Neuronal stem cell (in vitro differentiated cells): ENCODE measurements at regions not wholly inside any gene's neighbourhood (a gene's known extent, or its start where the extent isn't known, plus 50 kb on each side); places are given as distances from the start of the nearest gene placed in this dataset.

Source experiments
- DNase-seq: peaks from one replicate; pipeline ENCODE4 v3.0.0-alpha.2; 2013; ENCODE audit warnings: low spot score
- H2AFZ ChIP-seq: one replicate; pipeline ENCODE4 v1.6.1; 2013; ENCODE audit warnings: mild to moderate bottlenecking, low read length, inconsistent platforms
- H2AK5ac ChIP-seq: 2 replicates; pipeline ENCODE4 v1.6.1; 2013; ENCODE audit warnings: low read depth, mild to moderate bottlenecking, inconsistent platforms, low read length, moderate library complexity, mixed read lengths
- H2BK120ac ChIP-seq: 2 replicates; pipeline ENCODE4 v1.6.1; 2013; ENCODE audit warnings: low read depth, mild to moderate bottlenecking, inconsistent platforms, low read length, moderate library complexity, mixed read lengths
- H2BK12ac ChIP-seq: one replicate; pipeline ENCODE4 v1.6.1; 2013; ENCODE audit warnings: low read length, inconsistent platforms
- H2BK15ac ChIP-seq: 2 replicates; pipeline ENCODE4 v1.6.1; 2013; ENCODE audit warnings: mild to moderate bottlenecking, low read length, inconsistent platforms, mixed read lengths
- H2BK5ac ChIP-seq: one replicate; pipeline ENCODE4 v1.6.1; 2013; ENCODE audit warnings: inconsistent platforms, mild to moderate bottlenecking, low read length, moderate library complexity
- H3K14ac ChIP-seq: one replicate; pipeline ENCODE4 v1.6.1; 2013; ENCODE audit warnings: low read length, inconsistent platforms
- H3K18ac ChIP-seq: 2 replicates; pipeline ENCODE4 v1.6.1; 2013; ENCODE audit warnings: low read length, inconsistent platforms
- H3K23ac ChIP-seq: 2 replicates; pipeline ENCODE4 v1.6.1; 2013; ENCODE audit warnings: low read depth, mild to moderate bottlenecking, mixed read lengths, low read length, inconsistent platforms; ENCODE audit not compliant: poor library complexity
- H3K27ac ChIP-seq: replicated peaks from 3 replicates; pipeline ENCODE4 v1.5.1; 2013; ENCODE audit warnings: low read length, inconsistent platforms
- H3K27me3 ChIP-seq, 3 experiments: 2 replicates each; pipeline ENCODE4 v1.6.1; 2013; ENCODE audit warnings: low read length in 3 of 3, mild to moderate bottlenecking in 2 of 3, inconsistent platforms in 1 of 3, low read depth in 1 of 3, mixed read lengths in 1 of 3, moderate library complexity in 1 of 3; ENCODE audit not compliant: control insufficient read depth in 3 of 3, insufficient read depth in 3 of 3
- H3K36me3 ChIP-seq, 2 donors: replicated peaks in 1 of 2; 2 replicates each; pipeline ENCODE4 v1.6.1; 2013; ENCODE audit warnings: low read length in 2 of 2; ENCODE audit not compliant: control insufficient read depth in 2 of 2, insufficient read depth in 2 of 2
- H3K4ac ChIP-seq: 2 replicates; pipeline ENCODE4 v1.6.1; 2013; ENCODE audit warnings: inconsistent platforms, mild to moderate bottlenecking, low read length, moderate library complexity
- H3K4me1 ChIP-seq, 2 donors: 1 replicate in 1 of 2; 2 replicates in 1 of 2; pipeline ENCODE4 v1.6.1; 2013; ENCODE audit warnings: low read length in 2 of 2, low read depth in 1 of 2; ENCODE audit not compliant: control insufficient read depth in 2 of 2, insufficient read depth in 1 of 2
- H3K4me2 ChIP-seq: one replicate; pipeline ENCODE4 v1.6.1; 2013; ENCODE audit warnings: mild to moderate bottlenecking, low read length, inconsistent platforms; ENCODE audit not compliant: insufficient read depth, poor library complexity, severe bottlenecking
- H3K4me3 ChIP-seq, 2 donors: 2 replicates each; pipeline ENCODE4 v1.5.1; 2013; ENCODE audit warnings: low read length in 2 of 2, mild to moderate bottlenecking in 2 of 2, inconsistent platforms in 1 of 2, moderate library complexity in 1 of 2
- H3K79me1 ChIP-seq: one replicate; pipeline ENCODE4 v1.6.1; 2013; ENCODE audit warnings: low read depth, mild to moderate bottlenecking, inconsistent platforms, low read length, moderate library complexity
- H3K9ac ChIP-seq: one replicate; pipeline ENCODE4 v1.6.1; 2013; ENCODE audit warnings: mild to moderate bottlenecking, low read depth, low read length, inconsistent platforms; ENCODE audit not compliant: poor library complexity
- H3K9me3 ChIP-seq, 2 donors: replicated peaks in 1 of 2; 2 replicates each; pipeline versions ENCODE3 to v1.6.1; 2013; ENCODE audit warnings: low read length in 2 of 2, mild to moderate bottlenecking in 2 of 2, inconsistent platforms in 1 of 2, low read depth in 1 of 2, mixed read lengths in 1 of 2, moderate library complexity in 1 of 2; ENCODE audit not compliant: control insufficient read depth in 2 of 2, insufficient read depth in 1 of 2
- H4K8ac ChIP-seq: one replicate; pipeline ENCODE4 v1.6.1; 2013; ENCODE audit warnings: low read depth, mild to moderate bottlenecking, inconsistent platforms, low read length, moderate library complexity
- H4K91ac ChIP-seq: one replicate; pipeline ENCODE4 v1.6.1; 2013; ENCODE audit warnings: low read length, low read depth, mild to moderate bottlenecking, inconsistent platforms; ENCODE audit not compliant: poor library complexity
- WGBS, 2 donors: extraction: QIAGEN DNeasy Blood & Tissue Kit; methylation state at CpG; one replicate each; pipeline ENCODE4 v1.1.7; 2013; ENCODE audit warnings: missing lambda C conversion rate in 2 of 2, mixed read lengths in 1 of 2; ENCODE audit not compliant: insufficient read length in 2 of 2, insufficient replicate concordance in 1 of 2; ENCODE audit errors: extremely low coverage in 2 of 2; 5-methylcytosine and 5-hydroxymethylcytosine counted together

DNA sequence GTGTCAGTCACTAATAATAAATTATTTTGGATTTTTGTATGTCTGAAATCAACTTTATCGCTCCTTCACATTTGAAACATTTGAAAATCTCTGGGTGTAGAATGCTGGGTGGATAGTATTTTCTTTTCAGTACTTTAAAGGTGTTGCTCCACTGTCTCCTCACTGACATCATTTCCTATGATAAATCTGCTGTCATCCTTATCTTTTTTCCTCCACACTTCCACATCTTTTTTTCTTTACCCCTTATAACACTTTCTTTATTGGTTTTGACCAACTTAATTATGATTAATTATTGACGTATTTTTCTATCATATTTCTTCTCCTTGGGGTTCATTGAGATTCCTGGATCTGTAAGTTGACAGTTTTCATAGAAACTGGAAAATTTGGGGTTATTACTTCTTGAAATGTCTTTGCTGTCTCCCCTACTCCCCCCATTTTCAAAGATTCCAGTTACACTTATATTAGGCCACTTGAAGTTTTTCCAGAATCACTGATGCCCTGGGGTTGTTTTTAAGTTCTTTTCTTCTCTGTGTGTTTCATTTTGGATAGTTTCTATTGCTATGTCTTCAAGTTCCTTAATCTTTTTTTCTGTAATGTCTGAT lies 177.5 kb upstream of the DIO3 start:
- WGBS, 2 donors = 100% methylated on average over 1 of the region's 2 CpGs; no CpG with 5 or more reads in 1 of the 2 donors
- no peak overlapping the region for H3K4me2 ChIP-seq

GRCh38 chr14:101394374-101394773 lies 166.9 kb upstream of the DIO3 start:
- Histone ChIP-seq H3K4me3 (no peak overlapping the region), H2BK15ac (no peak overlapping the region), H3K79me1 (no peaks in the 10 kb centered on the region), H2AFZ (no peak overlapping the region), H2BK12ac (no peak overlapping the region), H3K9ac (no peak overlapping the region), H3K27me3 (no peaks in the 10 kb centered on the region), H2BK5ac (no peak overlapping the region), H3K27ac (no peak overlapping the region), H4K8ac (no peak overlapping the region), H3K36me3 (no peaks in the 10 kb centered on the region), H3K4ac (no peak overlapping the region), H3K18ac (no peak overlapping the region), H3K23ac (no peak overlapping the region), H2BK120ac (no peak overlapping the region), H2AK5ac (no peak overlapping the region), H3K9me3 (no peaks in the 10 kb centered on the region), H3K4me2 (no peak overlapping the region), H4K91ac (no peak overlapping the region), H3K4me1 (no peaks in the 10 kb centered on the region), H3K14ac (no peak overlapping the region)
- no peak for DNase-seq
- no CpG with 5 or more reads among the region's 9 CpGs for WGBS, 2 donors

More for the DNA sequence above, 177.5 kb upstream of the DIO3 start:
- no peak overlapping the region for H2BK120ac ChIP-seq
- peaks cover 0 to 1% of the 10 kb centered on the region in 2 donors for H3K36me3 ChIP-seq
- no peak overlapping the region for H2BK12ac ChIP-seq
- no peak overlapping the region for H2BK5ac ChIP-seq
- H3K4ac ChIP-seq = no peak overlapping the region
- no peak overlapping the region for H3K4me3 ChIP-seq
- H3K18ac ChIP-seq = no peak overlapping the region
- no peak overlapping the region for H3K9ac ChIP-seq
- DNase-seq = no peak
- no peak overlapping the region for H3K23ac ChIP-seq
- H2AFZ ChIP-seq = no peak overlapping the region
- H4K91ac ChIP-seq = no peak overlapping the region
- H3K27ac ChIP-seq = no peak overlapping the region
- H3K14ac ChIP-seq = no peak overlapping the region
- no peaks in the 10 kb centered on the region for H3K79me1 ChIP-seq
- H2AK5ac ChIP-seq = no peak overlapping the region
- H3K9me3 ChIP-seq = peaks cover 0 to 4% of the 10 kb centered on the region in 2 donors
- no peaks in the 10 kb centered on the region for H3K27me3 ChIP-seq
- no peaks in the 10 kb centered on the region for H3K4me1 ChIP-seq
- H4K8ac ChIP-seq = no peak overlapping the region
- no peak overlapping the region for H2BK15ac ChIP-seq

DNA sequence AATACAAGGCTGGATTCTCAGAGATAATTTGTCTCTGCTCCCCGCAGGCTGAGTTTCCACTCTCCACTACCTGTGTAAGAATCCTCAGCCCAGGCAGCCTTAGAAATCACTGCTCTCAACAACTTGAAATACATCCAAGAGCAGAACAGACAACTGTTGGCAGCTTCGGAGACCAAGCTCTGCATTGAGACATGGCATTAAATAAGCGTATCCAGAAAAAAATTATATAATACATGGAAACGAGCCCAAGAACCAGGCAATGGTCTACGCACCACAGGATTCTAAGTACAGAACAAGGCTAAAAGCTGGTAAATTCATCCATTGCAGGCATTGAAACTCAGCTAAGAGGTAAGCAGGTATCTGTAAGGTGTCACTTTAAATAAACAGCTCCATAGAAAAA lies 165.5 kb upstream of the DIO3 start:
- no peak overlapping the region for H3K18ac ChIP-seq
- DNase-seq = no peak
- H4K91ac ChIP-seq = no peak overlapping the region
- H3K14ac ChIP-seq = no peak overlapping the region
- H3K4me3 ChIP-seq = no peak overlapping the region
- no peak overlapping the region for H3K23ac ChIP-seq
- H4K8ac ChIP-seq = no peak overlapping the region
- H3K9ac ChIP-seq = no peak overlapping the region
- H2AFZ ChIP-seq = no peak overlapping the region
- no peaks in the 10 kb centered on the region for H3K4me1 ChIP-seq
- H2BK15ac ChIP-seq = no peak overlapping the region
- no peaks in the 10 kb centered on the region for H3K79me1 ChIP-seq
- H3K4ac ChIP-seq = no peak overlapping the region
- no CpG with 5 or more reads among the region's 5 CpGs for WGBS, 2 donors
- H3K4me2 ChIP-seq = no peak overlapping the region
- no peaks in the 10 kb centered on the region for H3K27me3 ChIP-seq
- no peak overlapping the region for H2AK5ac ChIP-seq
- H2BK120ac ChIP-seq = no peak overlapping the region
- no peaks in the 10 kb centered on the region for H3K9me3 ChIP-seq
- H3K36me3 ChIP-seq = no peaks in the 10 kb centered on the region
- H2BK5ac ChIP-seq = no peak overlapping the region
- no peak overlapping the region for H3K27ac ChIP-seq
- no peak overlapping the region for H2BK12ac ChIP-seq

DNA sequence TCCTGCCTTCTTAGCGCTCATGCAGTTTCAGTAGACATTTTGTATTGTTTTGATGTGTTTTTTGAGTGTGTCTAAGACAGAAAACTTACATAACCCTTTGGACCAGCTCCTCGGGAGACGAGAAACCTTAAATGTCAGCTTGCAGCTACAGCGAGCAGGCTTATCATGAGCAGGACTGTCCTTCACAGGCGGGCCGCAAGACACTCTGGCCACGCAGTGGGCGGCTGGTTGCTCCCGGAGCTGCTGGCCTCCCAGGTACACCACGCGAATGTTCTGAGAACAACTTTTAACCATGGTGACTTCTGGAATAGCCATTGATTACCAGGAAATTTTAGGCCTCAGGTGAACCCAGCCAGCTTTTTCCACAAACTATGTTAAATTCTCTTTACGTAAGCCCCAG lies 164.1 kb upstream of the DIO3 start:
- Histone ChIP-seq H2BK5ac (no peak overlapping the region), H3K9ac (no peak overlapping the region), H4K91ac (no peak overlapping the region), H2AFZ (no peak overlapping the region), H3K4ac (no peak overlapping the region), H3K4me2 (no peak overlapping the region), H2BK15ac (no peak overlapping the region), H3K27ac (no peak overlapping the region), H2BK12ac (no peak overlapping the region), H3K79me1 (no peaks in the 10 kb centered on the region), H2BK120ac (no peak overlapping the region), H3K23ac (no peak overlapping the region), H3K14ac (no peak overlapping the region), H3K36me3 (no peaks in the 10 kb centered on the region), H3K9me3 (no peaks in the 10 kb centered on the region), H2AK5ac (no peak overlapping the region), H3K4me1 (peaks cover 0 to 2% of the 10 kb centered on the region in 2 donors), H3K27me3 (no peaks in the 10 kb centered on the region), H3K4me3 (no peak overlapping the region), H4K8ac (no peak overlapping the region), H3K18ac (no peak overlapping the region)
- no peak for DNase-seq
- WGBS, 2 donors = no CpG with 5 or more reads among the region's 12 CpGs
